IMR-90 (cell line): ENCODE measurements at regions not wholly inside any gene's neighbourhood (a gene's known extent, or its start where the extent isn't known, plus 50 kb on each side); places are given as distances from the start of the nearest gene placed in this dataset.

Source experiments
- ATAC-seq: fragments of 200-7000 bp; cut with Tn5 transposase; 2 replicates; pipeline ENCODE4 v1.9.1; 2020; ENCODE audit warnings: low read depth, mild to moderate bottlenecking, moderate library complexity
- BruUV-seq: library from RNA; stranded (reverse); fragments of 400-500 nt; replicated peaks from 2 replicates; lab custom pipeline; 2021; lab: Mats Ljungman, UMichigan
- CTCF ChIA-PET: fragments of 300-600 bp; formaldehyde crosslinking; extraction: SDS; loops from one replicate; lab custom pipeline; 2021; ENCODE audit warnings: antibody characterized with exemption; lab: Yijun Ruan, JAX
- POLR2A ChIA-PET: fragments of 300-600 bp; sonication (Branson Sonifier 250); formaldehyde crosslinking; loops from one replicate; lab custom pipeline; 2022; ENCODE audit warnings: antibody characterized with exemption; ENCODE audit not compliant: unreplicated experiment; lab: Charles Lee
- DNase-seq: peaks from one replicate; pipeline ENCODE4 v3.0.0; 2013
- H2AFZ ChIP-seq: replicated peaks from 2 replicates; pipeline ENCODE3; 2013; ENCODE audit warnings: low read length, mild to moderate bottlenecking; ENCODE audit not compliant: poor library complexity
- H2AK5ac ChIP-seq: 2 replicates; pipeline ENCODE4 v1.6.1; 2013; ENCODE audit warnings: low read depth, low read length, inconsistent platforms
- H2AK9ac ChIP-seq: replicated peaks from 2 replicates; pipeline ENCODE3; 2013; ENCODE audit warnings: mild to moderate bottlenecking, low read depth, low read length, moderate library complexity; ENCODE audit not compliant: poor library complexity
- H2BK120ac ChIP-seq: 2 replicates; pipeline ENCODE4 v1.6.1; 2013; ENCODE audit warnings: low read depth, low read length, inconsistent platforms
- H2BK15ac ChIP-seq: 3 replicates; pipeline ENCODE4 v1.6.1; 2013; ENCODE audit warnings: low read depth, low read length, inconsistent platforms
- H2BK20ac ChIP-seq: 2 replicates; pipeline ENCODE4 v1.6.1; 2013; ENCODE audit warnings: low read depth, mild to moderate bottlenecking, inconsistent platforms, low read length, moderate library complexity
- H2BK5ac ChIP-seq: 2 replicates; pipeline ENCODE4 v1.6.1; 2013; ENCODE audit warnings: mild to moderate bottlenecking, low read depth, low read length, inconsistent platforms; ENCODE audit not compliant: poor library complexity, severe bottlenecking
- H3K14ac ChIP-seq: replicated peaks from 2 replicates; pipeline ENCODE4 v1.6.1; 2013; ENCODE audit warnings: low read depth, low read length, inconsistent platforms
- H3K18ac ChIP-seq: 2 replicates; pipeline ENCODE4 v1.6.1; 2013; ENCODE audit warnings: low read depth, low read length, control low read depth
- H3K23ac ChIP-seq: 2 replicates; pipeline ENCODE4 v1.6.1; 2013; ENCODE audit warnings: low read depth, low read length, inconsistent platforms
- H3K27ac ChIP-seq: 2 replicates; pipeline ENCODE4 v1.5.1; 2013; ENCODE audit warnings: mild to moderate bottlenecking, control low read depth, low read length; ENCODE audit not compliant: insufficient read depth
- H3K27me3 ChIP-seq: 2 replicates; pipeline ENCODE4 v1.6.1; 2013; ENCODE audit warnings: low read length; ENCODE audit not compliant: control insufficient read depth, insufficient read depth
- H3K36me3 ChIP-seq: 2 replicates; pipeline ENCODE4 v1.6.1; 2013; ENCODE audit warnings: low read length, mixed read lengths; ENCODE audit not compliant: control insufficient read depth, insufficient read depth
- H3K4ac ChIP-seq: 2 replicates; pipeline ENCODE4 v1.6.1; 2013; ENCODE audit warnings: low read depth, low read length, inconsistent platforms
- H3K4me1 ChIP-seq: 2 replicates; pipeline ENCODE4 v1.6.1; 2013; ENCODE audit warnings: low read length, mixed read lengths; ENCODE audit not compliant: control insufficient read depth, insufficient read depth
- H3K4me2 ChIP-seq: 2 replicates; pipeline ENCODE4 v1.6.1; 2013; ENCODE audit warnings: low read depth, mild to moderate bottlenecking, control low read depth, low read length, moderate library complexity
- H3K4me3 ChIP-seq: 2 replicates; pipeline ENCODE4 v1.5.1; 2013; ENCODE audit warnings: low read depth, mild to moderate bottlenecking, control low read depth, low read length, moderate library complexity; ENCODE audit not compliant: insufficient read depth
- H3K56ac ChIP-seq: 2 replicates; pipeline ENCODE4 v1.6.1; 2013; ENCODE audit warnings: low read length, inconsistent platforms; ENCODE audit not compliant: insufficient read depth; ENCODE audit errors: extremely low read depth
- H3K79me1 ChIP-seq, 2 experiments: 2 replicates each; pipeline ENCODE4 v1.6.1; 2013; ENCODE audit warnings: low read length in 2 of 2, inconsistent platforms in 1 of 2, low read depth in 1 of 2
- H3K9ac ChIP-seq: 2 replicates; pipeline ENCODE4 v1.6.1; 2013; ENCODE audit warnings: low read depth, low read length, control low read depth
- H3K9me1 ChIP-seq: 2 replicates; pipeline ENCODE4 v1.6.1; 2013; ENCODE audit warnings: low read length, inconsistent platforms; ENCODE audit not compliant: insufficient read depth
- H3K9me3 ChIP-seq: 2 replicates; pipeline ENCODE4 v1.6.1; 2013; ENCODE audit warnings: low read length; ENCODE audit not compliant: control insufficient read depth, insufficient read depth
- H4K20me1 ChIP-seq: 2 replicates; pipeline ENCODE4 v1.6.1; 2013; ENCODE audit warnings: low read length, inconsistent platforms; ENCODE audit not compliant: insufficient read depth
- H4K5ac ChIP-seq: 2 replicates; pipeline ENCODE4 v1.6.1; 2013; ENCODE audit warnings: mild to moderate bottlenecking, low read depth, low read length, control low read depth
- H4K8ac ChIP-seq, 2 experiments: 2 replicates each; pipeline ENCODE4 v1.6.1; 2013; ENCODE audit warnings: low read depth in 2 of 2, low read length in 2 of 2, control low read depth in 1 of 2, inconsistent platforms in 1 of 2
- H4K91ac ChIP-seq: 2 replicates; pipeline ENCODE4 v1.6.1; 2013; ENCODE audit warnings: low read depth, low read length, inconsistent platforms; ENCODE audit not compliant: insufficient read depth
- CTCF ChIP-seq: conservative IDR thresholded peaks from 2 replicates; pipeline ENCODE4 v1.5.1; 2012; ENCODE audit warnings: mild to moderate bottlenecking, low read depth, low read length, improper control_type of control experiment
- FOS ChIP-seq: fragments of 150-350 bp; IDR thresholded peaks from 2 replicates; pipeline ENCODE4 v1.6.1; 2016; ENCODE audit warnings: low read depth, low read length
- MAFK ChIP-seq: IDR thresholded peaks from 2 replicates; pipeline ENCODE4 v1.6.1; 2012; ENCODE audit warnings: low read depth, low read length, improper control_type of control experiment
- MAZ ChIP-seq: IDR thresholded peaks from 2 replicates; pipeline ENCODE4 v1.6.1; 2012; ENCODE audit warnings: low read depth, mild to moderate bottlenecking, low read length, improper control_type of control experiment, moderate library complexity, borderline replicate concordance
- MXI1 ChIP-seq: IDR thresholded peaks from 2 replicates; pipeline ENCODE4 v1.6.1; 2012; ENCODE audit warnings: low read depth, mild to moderate bottlenecking, low read length, moderate library complexity, borderline replicate concordance
- NFE2L2 ChIP-seq: fragments of 150-350 bp; IDR thresholded peaks from 2 replicates; pipeline ENCODE4 v1.6.1; 2016; ENCODE audit warnings: low read depth, mild to moderate bottlenecking, low read length
- RAD21 ChIP-seq: IDR thresholded peaks from 2 replicates; pipeline ENCODE4 v1.6.1; 2012; ENCODE audit warnings: low read length, improper control_type of control experiment
- RFX5 ChIP-seq: IDR thresholded peaks from 2 replicates; pipeline ENCODE4 v1.8.0; 2012; ENCODE audit warnings: low read depth, mild to moderate bottlenecking, low read length, moderate library complexity
- SMC3 ChIP-seq: fragments of 150-350 bp; IDR thresholded peaks from 2 replicates; pipeline ENCODE4 v1.6.1; 2016; ENCODE audit warnings: low read depth, mild to moderate bottlenecking, antibody characterized with exemption, low read length, moderate library complexity
- USF2 ChIP-seq: fragments of 150-350 bp; IDR thresholded peaks from 2 replicates; pipeline ENCODE4 v1.6.1; 2017; ENCODE audit warnings: mild to moderate bottlenecking, antibody characterized with exemption, low read length, low read depth
- WGBS, 2 experiments: methylation state at CpG; one replicate each; pipeline versions ENCODE4 v1.1.5 to v1.1.7; 2013; ENCODE audit warnings: missing lambda C conversion rate in 2 of 2; ENCODE audit not compliant: insufficient read length in 1 of 2; ENCODE audit errors: extremely low coverage in 2 of 2; 5-methylcytosine and 5-hydroxymethylcytosine counted together
- dilution Hi-C: fragments of 300-500 bp; cut with HindIII; formaldehyde crosslinking; loops from one replicate; pipeline ENCODE4 v1.14.3; 2018; ENCODE audit warnings: low sequenced_read_pairs; ENCODE audit not compliant: unreplicated experiment
- in situ Hi-C: fragments of 300-500 bp; cut with MboI; formaldehyde crosslinking; loops from 3 replicates; pipeline ENCODE4 v1.14.3; 2019; ENCODE audit warnings: low sequenced_read_pairs, inconsistent platforms, mixed read lengths
- intact Hi-C: fragments of 100-400 bp; cut with micrococcal nuclease; formaldehyde crosslinking; loops from 2 replicates; pipeline ENCODE4 v1.10.0; 2022

- no peaks in the 10 kb centered on the region for H3K9me3 ChIP-seq
- peaks cover 10% of the 10 kb centered on the region for H3K27me3 ChIP-seq
- no peaks in the 10 kb centered on the region for H3K36me3 ChIP-seq
- no peak for DNase-seq
- no peak overlapping the region for H2BK15ac ChIP-seq
- H3K4me3 ChIP-seq, result no peak overlapping the region
- ChIA-PET POLR2A (no interaction called here), CTCF (no interaction called here)
- no peak overlapping the region for H2BK5ac ChIP-seq
- H4K91ac ChIP-seq, result no peak overlapping the region
- no peak overlapping the region for H3K9ac ChIP-seq
- intact Hi-C loops, result no loop called here
- H2BK120ac ChIP-seq, result no peak overlapping the region
- H4K8ac ChIP-seq, result no peak overlapping the region
- in situ Hi-C loops, result no loop called here
- no TSS peak for BruUV-seq
- no peaks in the 10 kb centered on the region for H3K9me1 ChIP-seq
- no peak for ATAC-seq
- no peak overlapping the region for H3K23ac ChIP-seq
- no peak overlapping the region for H3K18ac ChIP-seq
- H2BK20ac ChIP-seq, result no peak overlapping the region
- no CpG with 5 or more reads among the region's 1 CpG for WGBS, 2 experiments
- no peak overlapping the region for H2AK5ac ChIP-seq
- H3K4me1 ChIP-seq, result no peaks in the 10 kb centered on the region
- no peaks in the 10 kb centered on the region for H4K20me1 ChIP-seq
- no peak overlapping the region for H3K56ac ChIP-seq
- H4K5ac ChIP-seq, result no peak overlapping the region
- H3K4ac ChIP-seq, result no peak overlapping the region
- H2AK9ac ChIP-seq, result no peak overlapping the region
- no peak overlapping the region for H2AFZ ChIP-seq
- no peak overlapping the region for H3K14ac ChIP-seq
- TF ChIP-seq RFX5 (no peak), MAFK (no peak), FOS (no peak), MAZ (no peak), RAD21 (no peak), CTCF (no peak), NFE2L2 (no peak), MXI1 (no peak), USF2 (no peak), SMC3 (no peak)
- H3K27ac ChIP-seq, result no peak overlapping the region
- no peaks in the 10 kb centered on the region for H3K79me1 ChIP-seq
- no peak overlapping the region for H3K4me2 ChIP-seq
- dilution Hi-C loops, result no loop called here
Measured at GRCh38 chr1:113207457-113207856, 134.5 kb downstream of the LRIG2 start.
